NCI-H1105 treated with DMSO at 0.1 percent for 48 hours (cell line): ENCODE measurements at regions not wholly inside any gene's neighbourhood (a gene's known extent, or its start where the extent isn't known, plus 50 kb on each side); places are given as distances from the start of the nearest gene placed in this dataset.

Experiments
- DNase-seq: peaks from one replicate; lab custom pipeline; 2025; lab: John Stamatoyannopoulos, UW

- DNase-seq = no peak
These were observed 1499.6 kb upstream of the TMEM132C start for GRCh38 chr12:126767334-126767733.

- DNase-seq = no peak
These were observed 1498.5 kb upstream of the TMEM132C start for GRCh38 chr12:126768517-126768916.

- no peak for DNase-seq
These were observed 1496.8 kb upstream of the TMEM132C start for GRCh38 chr12:126770188-126770587.

- DNase-seq = peak; percentile 31
These were observed 1494.7 kb upstream of the TMEM132C start for GRCh38 chr12:126772171-126772864.

- DNase-seq = no peak
These were observed 1494.0 kb upstream of the TMEM132C start for GRCh38 chr12:126773012-126773411.

- no peak for DNase-seq
These were observed 1493.5 kb upstream of the TMEM132C start for GRCh38 chr12:126773491-126773890.

GRCh38 chr12:126776026-126776655 is 1490.8 kb upstream of the TMEM132C start:
- peak; percentile 50 for DNase-seq

GRCh38 chr12:126780343-126780742 is 1486.6 kb upstream of the TMEM132C start:
- no peak for DNase-seq

GRCh38 chr12:126781593-126781992 is 1485.4 kb upstream of the TMEM132C start:
- no peak for DNase-seq

- DNase-seq = no peak
These were observed 1484.9 kb upstream of the TMEM132C start for GRCh38 chr12:126782083-126782482.

GRCh38 chr12:126784328-126784921 is 1482.5 kb upstream of the TMEM132C start:
- peak; percentile 52 for DNase-seq

GRCh38 chr12:126789963-126790362 is 1477.0 kb upstream of the TMEM132C start:
- DNase-seq = no peak

- DNase-seq = no peak
These were observed 1475.8 kb upstream of the TMEM132C start for GRCh38 chr12:126791122-126791521.

- DNase-seq = no peak
These were observed 1474.6 kb upstream of the TMEM132C start for GRCh38 chr12:126792411-126792810.

- no peak for DNase-seq
These were observed 1469.4 kb upstream of the TMEM132C start for GRCh38 chr12:126797525-126797924.

- DNase-seq = no peak
These were observed 1468.5 kb upstream of the TMEM132C start for GRCh38 chr12:126798449-126798848.

GRCh38 chr12:126807312-126807865 is 1459.6 kb upstream of the TMEM132C start:
- DNase-seq = no peak

- DNase-seq = no peak
These were observed 1455.6 kb upstream of the TMEM132C start for GRCh38 chr12:126811391-126811790.

GRCh38 chr12:126819554-126819953 is 1447.4 kb upstream of the TMEM132C start:
- no peak for DNase-seq

GRCh38 chr12:126830778-126831680 is 1435.9 kb upstream of the TMEM132C start:
- peak; percentile 99 for DNase-seq

- no peak for DNase-seq
These were observed 1429.3 kb upstream of the TMEM132C start for GRCh38 chr12:126837697-126838096.
